Motor neuron (in vitro differentiated cells): ENCODE measurements at regions not wholly inside any gene's neighbourhood (a gene's known extent, or its start where the extent isn't known, plus 50 kb on each side); places are given as distances from the start of the nearest gene placed in this dataset.
A peak's percentile ranks its signal among the peaks of the same experiment; 100 is the strongest.
"Not testable (repeated sequence)": the region's sequence is repeated elsewhere in the genome, so short reads cannot be mapped to it uniquely, and the experiment has no call there.

Experiments
- ATAC-seq, 8 experiments: fragments of 200-7000 bp; cut with Tn5 transposase; replicated peaks in 6 of 8; 2 replicates each; pipeline ENCODE4 v1.8.0; 2021; ENCODE audit warnings: mild to moderate bottlenecking in 8 of 8, moderate library complexity in 8 of 8
- H3K27ac ChIP-seq, 2 donors: fragments of 250-450 bp; sonication (Bioruptor Pico); 2 replicates each; pipeline ENCODE4 v1.9.0; 2021; ENCODE audit warnings: antibody characterized with exemption in 2 of 2, mild to moderate bottlenecking in 2 of 2, moderate library complexity in 1 of 2
- H3K4me1 ChIP-seq, 2 donors: fragments of 250-450 bp; sonication (Bioruptor Pico); replicated peaks in 1 of 2; 2 replicates each; pipeline ENCODE4 v1.6.1; 2021; ENCODE audit warnings: antibody characterized with exemption in 2 of 2, mild to moderate bottlenecking in 2 of 2, moderate library complexity in 1 of 2
- H3K4me3 ChIP-seq, 5 donors: fragments of 250-450 bp; sonication (Bioruptor Pico); 2 replicates each; pipeline ENCODE4 v1.9.0; 2021; ENCODE audit warnings: antibody characterized with exemption in 5 of 5, mild to moderate bottlenecking in 5 of 5, moderate library complexity in 4 of 5
- WGBS, 10 experiments: fragments of 450-650 bp; shearing (Covaris generic); methylation state at CpG; one replicate each; pipeline ENCODE4 v1.0.0; 2022; 5-methylcytosine and 5-hydroxymethylcytosine counted together
- in situ Hi-C, 9 experiments: fragments of 400-800 bp; cut with MboI; loops; one replicate each; pipeline ENCODE4 v1.15.0; 2021; ENCODE audit warnings: low sequenced_read_pairs in 9 of 9, low pct_unique_long_range_greater_than_20kb in 2 of 9; ENCODE audit not compliant: unreplicated experiment in 9 of 9

DNA sequence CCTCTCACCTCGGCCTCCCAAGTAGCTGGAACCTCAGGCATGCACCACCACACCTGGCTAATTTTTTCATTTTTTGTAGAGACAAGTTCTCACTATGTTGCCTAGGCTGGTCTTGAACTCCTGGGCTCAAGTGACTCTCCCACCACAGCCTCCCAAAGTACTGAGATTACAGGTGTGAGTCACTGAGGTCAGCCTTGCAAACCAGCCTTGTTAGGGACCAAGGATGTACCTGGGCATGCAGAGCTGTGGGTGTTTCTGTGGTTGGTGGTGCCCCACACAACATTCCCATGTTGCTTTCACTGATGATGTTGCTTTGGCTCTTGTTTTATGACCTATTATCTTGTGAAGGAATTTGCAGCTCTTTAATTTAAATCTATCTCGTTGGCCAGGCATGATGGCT, 54.8 kb downstream of the OTUD1 start:
- no peak overlapping the region for H3K4me3 ChIP-seq
- ATAC-seq, result no peak
- no peak overlapping the region for H3K27ac ChIP-seq
- in situ Hi-C loops, result no loop called here
- no peaks in the 10 kb centered on the region for H3K4me1 ChIP-seq
- 0 to 75% (median 40%) methylated on average over 1 to 2 of the region's 2 CpGs; no CpG with 5 or more reads in 3 of the 10 experiments for WGBS, 10 experiments

DNA sequence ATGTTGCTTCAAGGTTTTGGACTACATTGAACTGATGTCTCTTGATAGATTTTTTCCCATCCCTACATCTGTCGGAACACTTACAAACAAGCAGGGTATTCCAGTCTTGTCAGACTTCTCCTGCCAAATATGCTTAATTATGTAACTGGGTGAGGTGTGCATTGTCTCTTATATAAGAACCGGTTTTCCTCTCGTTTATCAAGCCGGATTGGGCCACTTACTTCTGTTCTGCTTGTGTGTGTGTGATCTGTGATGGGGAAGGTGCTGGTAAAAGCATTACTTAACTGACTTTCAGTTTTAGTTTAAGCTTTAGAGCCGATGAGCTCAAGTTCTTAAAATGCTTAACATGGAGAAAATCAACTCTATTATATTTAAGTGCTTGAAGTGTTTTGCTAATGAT, 57.9 kb downstream of the OTUD1 start:
- H3K4me3 ChIP-seq, result no peak overlapping the region
- in situ Hi-C loops, result no loop called here
- ATAC-seq, result no peak
- peaks cover 0 to 4% of the 10 kb centered on the region in 2 donors for H3K4me1 ChIP-seq
- 16 to 95% (median 79%) methylated on average over 2 to 5 of the region's 5 CpGs for WGBS, 10 experiments
- H3K27ac ChIP-seq, result no peak overlapping the region

DNA sequence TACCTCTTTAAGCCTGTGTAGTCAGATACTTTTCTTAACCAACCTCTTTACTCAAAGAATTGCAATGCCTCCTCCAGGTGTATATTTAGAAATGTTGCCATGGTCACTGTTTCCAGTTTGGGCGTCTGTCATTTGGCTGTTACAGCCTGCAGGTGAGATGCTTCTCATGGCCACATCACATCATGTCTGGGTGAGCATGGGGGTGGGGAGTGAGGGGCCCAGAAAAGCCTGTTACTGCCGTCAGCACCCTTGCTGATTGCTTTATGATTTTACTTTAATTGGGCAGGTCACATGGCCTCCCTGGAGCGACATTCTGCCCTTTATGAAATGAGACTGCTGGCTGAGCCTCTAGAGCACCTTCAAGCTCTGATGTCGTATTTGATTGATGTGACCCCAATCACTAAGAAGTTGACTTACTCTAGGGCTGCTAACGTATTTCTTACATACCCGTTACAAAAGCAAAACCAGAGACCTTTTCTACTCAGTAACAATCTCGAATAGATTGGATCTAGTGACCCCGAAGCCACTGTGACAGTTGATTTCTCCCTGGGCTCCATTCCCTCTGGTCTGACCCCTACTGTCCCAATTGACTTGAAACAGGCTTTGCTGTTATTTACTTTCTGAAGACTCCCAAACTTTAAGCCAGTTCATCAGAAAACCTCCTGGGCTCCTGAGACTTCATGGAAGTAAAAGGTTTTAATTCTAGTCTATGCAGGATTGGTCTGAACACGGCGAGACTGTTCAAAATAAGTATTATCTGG, 60.7 kb downstream of the OTUD1 start:
- peak in 5 of 8 experiments; percentile 75 to 84 (median 83) for ATAC-seq
- WGBS, 10 experiments, result 23 to 90% (median 60%) methylated on average over 1 to 9 of the region's 10 CpGs; no CpG with 5 or more reads in 1 of the 10 experiments
- Histone ChIP-seq H3K4me1 (peaks cover 0 to 4% of the 10 kb centered on the region in 2 donors), H3K4me3 (no peak overlapping the region), H3K27ac (no peak overlapping the region)
- in situ Hi-C loops, result loop anchor here in 2 of 9 experiments (25.0 kb wide), 2 partner anchors 187 to 1013 kb away; no protein-coding TSS in a partner anchor

DNA sequence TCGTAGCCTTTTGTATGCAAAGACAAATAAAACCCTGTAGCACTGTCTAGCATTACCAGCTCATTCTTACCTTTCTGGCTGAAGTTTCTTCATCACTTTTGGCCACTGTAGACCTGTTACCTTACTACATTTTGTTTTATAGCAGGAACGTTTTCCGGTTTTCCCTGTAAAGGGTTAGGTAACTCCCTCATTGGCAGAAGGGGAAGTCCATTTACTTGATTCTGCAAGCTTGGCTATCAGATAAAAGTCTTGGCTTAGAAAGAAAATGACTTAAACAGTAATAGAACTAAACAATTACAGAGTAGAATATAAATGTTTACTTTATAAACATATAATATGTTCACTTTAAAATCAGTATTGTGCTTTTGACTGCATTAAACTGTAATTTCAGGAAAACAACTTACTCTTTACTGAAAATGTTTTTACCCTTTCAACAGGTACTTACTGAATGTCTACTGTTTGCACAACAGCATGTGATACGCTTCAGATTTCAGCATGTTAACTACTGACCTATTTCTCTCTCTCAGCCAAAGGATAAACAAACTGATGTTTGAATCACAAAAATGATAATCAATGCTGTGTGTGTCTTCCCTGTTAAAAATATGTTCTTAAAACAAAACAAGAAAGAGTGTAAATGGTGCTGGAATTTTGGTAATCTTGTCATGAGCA, 67.1 kb downstream of the OTUD1 start:
- H3K4me3 ChIP-seq, result no peak overlapping the region

DNA sequence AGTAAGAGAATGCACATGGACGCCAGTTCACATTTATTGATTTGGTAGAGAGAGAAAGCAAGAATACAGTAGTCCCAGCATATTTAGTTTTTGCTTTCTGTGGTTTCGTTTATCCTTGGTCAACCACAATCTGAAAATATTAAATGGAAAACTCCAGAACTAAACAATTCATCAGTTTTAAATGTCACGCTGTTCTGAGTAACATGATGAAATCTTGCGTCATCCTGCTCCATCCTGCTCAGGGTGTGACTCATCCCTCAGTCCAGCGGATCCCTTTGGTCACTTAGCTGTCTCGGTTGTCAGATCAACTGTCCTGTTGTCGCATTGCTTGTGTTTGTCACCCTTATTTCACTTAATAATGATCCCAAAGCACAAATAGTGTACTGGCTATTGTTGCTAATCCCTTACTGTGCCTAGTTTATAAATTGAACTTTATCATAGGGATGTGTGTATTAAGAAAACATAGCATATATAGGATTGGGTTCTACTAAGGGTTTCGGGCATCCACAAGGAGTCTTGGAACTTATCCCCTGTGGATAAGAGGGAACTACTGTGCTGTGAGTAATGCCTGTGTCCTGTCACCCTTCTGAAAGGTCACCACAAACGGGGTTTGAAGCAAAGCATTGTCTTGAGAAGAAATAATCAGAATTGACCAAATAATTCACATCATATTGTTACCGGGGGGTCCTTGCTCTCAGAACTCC, 73.6 kb downstream of the OTUD1 start:
- peak in 7 of 8 experiments; percentile 57 to 98 (median 95) for ATAC-seq
- peak overlapping the region in 1 of 2 donors; percentile 63 for H3K27ac ChIP-seq
- in situ Hi-C loops, result loop anchor here in 2 of 9 experiments (25.0 kb wide), 2 partner anchors 200 to 1000 kb away; no protein-coding TSS in a partner anchor
- 16 to 100% (median 66%) methylated on average over 1 to 10 of the region's 10 CpGs for WGBS, 10 experiments
- peaks cover 0 to 7% of the 10 kb centered on the region in 2 donors for H3K4me1 ChIP-seq
- no peak overlapping the region for H3K4me3 ChIP-seq

More for the DNA sequence above, 67.1 kb downstream of the OTUD1 start:
- no peaks in the 10 kb centered on the region for H3K4me1 ChIP-seq
- H3K27ac ChIP-seq, result no peak overlapping the region
- in situ Hi-C loops, result loop anchor here in 2 of 9 experiments (25.0 kb wide), 2 partner anchors 194 to 1006 kb away; no protein-coding TSS in a partner anchor
- ATAC-seq, result no peak
- WGBS, 10 experiments, result 11 to 100% (median 75%) methylated on average over 1 to 4 of the region's 4 CpGs; no CpG with 5 or more reads in 2 of the 10 experiments

DNA sequence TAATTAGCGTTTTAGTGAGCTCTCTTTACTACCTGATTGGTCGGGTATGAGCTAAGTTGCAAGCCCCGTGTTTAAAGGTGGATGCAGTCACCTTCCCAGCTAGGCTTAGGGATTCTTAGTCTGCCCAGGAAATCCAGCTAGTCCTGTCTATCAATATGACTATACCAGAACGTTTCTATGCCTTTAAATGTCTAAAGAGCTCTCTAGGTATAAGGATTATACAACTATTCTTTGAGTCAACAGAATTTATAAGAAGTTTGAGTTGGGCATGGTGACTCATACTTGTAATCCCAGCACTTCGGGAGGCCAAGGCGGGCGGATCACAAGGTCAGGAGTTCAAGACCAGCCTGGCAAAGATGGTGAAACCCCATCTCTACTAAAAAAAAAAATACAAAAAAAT, 74.7 kb downstream of the OTUD1 start:
- not testable (repeated sequence) for H3K4me3 ChIP-seq, ATAC-seq, H3K27ac ChIP-seq, H3K4me1 ChIP-seq
- 12 to 100% (median 81%) methylated on average over 1 to 7 of the region's 7 CpGs; no CpG with 5 or more reads in 2 of the 10 experiments for WGBS, 10 experiments
- in situ Hi-C loops, result loop anchor here in 2 of 9 experiments (25.0 kb wide), 2 partner anchors 201 to 999 kb away; no protein-coding TSS in a partner anchor

DNA sequence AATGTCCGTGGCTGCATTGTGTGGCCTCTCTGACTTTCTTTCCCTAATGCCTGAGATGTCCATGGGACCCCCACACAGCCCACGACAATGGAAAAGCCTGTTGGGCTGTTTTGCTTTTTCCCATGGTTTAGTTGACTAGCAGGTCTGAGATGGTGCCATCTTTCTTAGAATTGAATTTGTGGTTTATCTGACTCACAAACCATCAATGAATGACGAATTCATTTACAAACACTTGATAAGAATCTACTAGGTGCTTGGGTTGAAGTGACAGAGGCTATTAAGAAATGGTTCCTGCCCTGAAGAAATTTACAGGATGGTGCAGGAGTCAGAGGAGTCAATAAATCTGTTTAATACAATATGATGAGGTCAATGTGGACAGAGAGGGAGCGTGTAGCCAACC, 75.4 kb downstream of the OTUD1 start:
- 0 to 86% (median 62%) methylated on average over 1 to 4 of the region's 4 CpGs; no CpG with 5 or more reads in 1 of the 10 experiments for WGBS, 10 experiments

DNA sequence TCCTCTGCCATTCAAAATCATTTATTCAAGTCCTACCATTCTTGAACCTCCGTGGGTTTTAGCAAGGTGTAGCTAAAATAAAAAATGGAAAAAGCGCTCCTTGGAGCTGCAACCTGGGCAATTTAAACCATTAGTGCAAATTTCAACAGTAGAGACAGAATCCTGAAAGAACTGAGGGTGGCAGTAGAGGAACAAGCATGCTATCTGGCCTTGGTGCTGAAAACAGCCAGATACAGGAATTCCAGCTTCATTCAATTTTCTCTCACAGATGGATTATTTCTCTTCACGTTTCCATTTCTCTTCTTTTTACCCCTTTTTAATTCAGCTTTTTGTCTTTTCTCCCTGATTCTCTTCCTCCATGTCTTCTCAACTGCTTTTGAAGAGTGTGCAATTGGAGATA, 77.7 kb downstream of the OTUD1 start:
- Histone ChIP-seq H3K4me1 (peaks cover 0 to 7% of the 10 kb centered on the region in 2 donors), H3K27ac (no peak overlapping the region), H3K4me3 (no peak overlapping the region)
- in situ Hi-C loops, result loop anchor here in 2 of 9 experiments (25.0 kb wide), 2 partner anchors 204 to 996 kb away; no protein-coding TSS in a partner anchor
- 0 to 42% (median 26%) methylated on average over 1 to 3 of the region's 3 CpGs for WGBS, 10 experiments
- peak in 6 of 8 experiments; percentile 50 to 69 (median 64) for ATAC-seq

More for the DNA sequence above, 75.4 kb downstream of the OTUD1 start:
- ATAC-seq, result no peak
- in situ Hi-C loops, result loop anchor here in 2 of 9 experiments (25.0 kb wide), 2 partner anchors 202 to 998 kb away; no protein-coding TSS in a partner anchor
- Histone ChIP-seq H3K4me3 (no peak overlapping the region), H3K27ac (no peak overlapping the region), H3K4me1 (peaks cover 0 to 7% of the 10 kb centered on the region in 2 donors)

DNA sequence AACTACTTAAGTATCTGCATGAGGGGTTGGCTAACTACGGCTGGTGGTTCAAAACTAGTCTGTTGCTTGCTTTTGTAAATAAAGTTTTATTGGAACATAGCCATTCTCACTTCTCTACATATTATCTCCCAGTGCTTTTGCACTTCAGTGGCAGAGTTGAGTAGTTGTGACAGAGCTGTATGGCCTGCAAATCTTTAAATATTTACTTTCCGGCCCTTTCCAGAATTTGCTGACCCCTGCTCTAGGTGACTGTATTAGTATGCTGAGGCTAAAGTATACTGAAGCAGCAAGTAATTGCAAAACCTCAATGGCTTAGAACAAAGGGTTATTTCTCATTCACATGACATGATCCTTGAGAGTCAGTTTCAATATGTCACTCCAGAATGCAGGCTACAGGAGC, 78.3 kb downstream of the OTUD1 start:
- H3K4me1 ChIP-seq, result peaks cover 0 to 7% of the 10 kb centered on the region in 2 donors
- H3K27ac ChIP-seq, result no peak overlapping the region
- H3K4me3 ChIP-seq, result no peak overlapping the region
- in situ Hi-C loops, result loop anchor here in 2 of 9 experiments (25.0 kb wide), 2 partner anchors 205 to 995 kb away; no protein-coding TSS in a partner anchor
- WGBS, 10 experiments, result 20 to 100% (median 73%) methylated on average over 1 to 2 of the region's 2 CpGs; no CpG with 5 or more reads in 2 of the 10 experiments
- ATAC-seq, result no peak

DNA sequence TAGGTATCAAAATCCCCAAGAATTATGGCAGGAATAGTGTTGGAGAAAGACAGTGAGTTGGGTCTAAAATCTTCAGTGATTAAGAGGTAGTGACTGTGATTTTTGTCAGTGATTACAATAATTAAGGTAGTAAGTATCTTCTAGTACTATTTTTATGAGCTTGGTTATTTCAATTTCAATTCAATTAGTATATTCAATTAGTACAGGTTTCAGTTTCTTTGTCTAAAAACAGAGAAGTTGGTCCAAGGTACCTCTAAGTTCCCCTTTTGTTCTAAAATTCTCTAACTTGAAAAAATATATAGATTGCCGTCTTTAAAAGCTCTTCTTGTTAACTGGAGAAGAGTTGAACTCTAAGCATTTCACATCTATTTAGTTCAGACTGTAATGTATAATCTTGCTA, 82.9 kb downstream of the OTUD1 start:
- no peak overlapping the region for H3K27ac ChIP-seq
- in situ Hi-C loops, result loop anchor here in 3 of 9 experiments (10.0 to 25.0 kb wide), 3 partner anchors 207 to 991 kb away; no protein-coding TSS in a partner anchor
- no peak for ATAC-seq
- H3K4me1 ChIP-seq, result no peaks in the 10 kb centered on the region
- WGBS, 10 experiments, result 14 to 100% (median 92%) methylated on average over 1 of the region's 1 CpG; no CpG with 5 or more reads in 2 of the 10 experiments
- no peak overlapping the region for H3K4me3 ChIP-seq

DNA sequence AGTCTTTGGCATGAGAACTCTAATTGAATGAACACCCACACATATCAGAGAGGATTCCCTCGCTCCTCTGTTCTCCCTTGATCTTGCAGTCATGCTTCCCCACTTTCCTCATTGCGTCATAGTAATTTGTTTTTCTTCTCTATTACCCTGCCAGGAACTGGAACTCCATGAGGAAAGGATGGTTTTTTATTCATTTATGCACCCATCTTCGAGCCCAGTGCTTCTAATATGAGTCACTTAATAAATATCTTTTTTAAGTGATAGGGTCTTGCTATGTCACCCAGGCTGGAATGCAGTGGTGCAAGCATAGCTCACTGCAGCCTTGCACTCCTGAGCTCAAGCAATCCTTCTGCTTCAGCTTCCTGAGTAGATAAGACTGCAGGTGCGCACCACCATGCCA, 83.5 kb downstream of the OTUD1 start:
- peak in 1 of 8 experiments; percentile 31 for ATAC-seq
- no peaks in the 10 kb centered on the region for H3K4me1 ChIP-seq
- no peak overlapping the region for H3K27ac ChIP-seq
- in situ Hi-C loops, result loop anchor here in 3 of 9 experiments (10.0 to 25.0 kb wide), 3 partner anchors 208 to 990 kb away; no protein-coding TSS in a partner anchor
- WGBS, 10 experiments, result 0 to 76% (median 40%) methylated on average over 1 to 4 of the region's 4 CpGs; no CpG with 5 or more reads in 3 of the 10 experiments
- H3K4me3 ChIP-seq, result no peak overlapping the region

DNA sequence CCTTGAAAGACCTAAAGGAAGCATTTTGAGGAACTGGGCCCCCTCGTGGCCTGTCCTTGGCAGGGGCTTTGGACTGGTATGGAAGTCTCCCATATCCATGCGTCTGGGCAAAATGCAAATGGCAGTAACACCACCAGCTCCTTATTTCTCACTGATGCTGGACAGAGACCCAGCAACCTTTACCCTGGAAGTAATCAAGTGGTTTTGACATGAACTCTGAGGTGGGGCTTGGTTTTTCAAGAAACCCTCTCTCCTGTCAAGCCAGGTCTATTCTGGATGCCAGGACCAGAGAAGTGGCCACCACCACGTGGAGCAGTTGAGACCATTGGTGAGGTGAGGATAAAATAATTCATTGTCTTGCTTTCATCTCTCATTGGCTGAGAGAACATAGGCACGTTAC, 84.4 kb downstream of the OTUD1 start:
- ATAC-seq, result no peak
- Histone ChIP-seq H3K4me1 (no peaks in the 10 kb centered on the region), H3K4me3 (no peak overlapping the region), H3K27ac (no peak overlapping the region)
- in situ Hi-C loops, result loop anchor here in 3 of 9 experiments (10.0 to 25.0 kb wide), 3 partner anchors 208 to 989 kb away; no protein-coding TSS in a partner anchor
- WGBS, 10 experiments, result 8 to 80% (median 35%) methylated on average over 1 to 4 of the region's 4 CpGs; no CpG with 5 or more reads in 2 of the 10 experiments
